MCF 10A (cell line): ENCODE measurements at regions not wholly inside any gene's neighbourhood (a gene's known extent, or its start where the extent isn't known, plus 50 kb on each side); places are given as distances from the start of the nearest gene placed in this dataset.
"Not testable (repeated sequence)": the region's sequence is repeated elsewhere in the genome, so short reads cannot be mapped to it uniquely, and the experiment has no call there.

Experiments used
- BruUV-seq: library from RNA; stranded (reverse); fragments of 400-500 nt; replicated peaks from 2 replicates; lab custom pipeline; 2021; lab: Mats Ljungman, UMichigan
- CTCF ChIA-PET: fragments of 300-600 bp; sonication (Branson Sonifier 250); formaldehyde crosslinking; extraction: SDS; loops from one replicate; lab custom pipeline; 2021; ENCODE audit warnings: antibody characterized with exemption, inconsistent platforms; lab: Yijun Ruan, JAX
- POLR2A ChIA-PET: fragments of 300-600, 350-650 bp; sonication (Branson Sonifier 250); formaldehyde crosslinking; extraction: SDS; loops from one replicate; lab custom pipeline; 2020; ENCODE audit warnings: antibody characterized with exemption, inconsistent platforms; lab: Yijun Ruan, JAX
- DNase-seq: peaks from one replicate; pipeline ENCODE4 v3.0.0-alpha.2; 2018; ENCODE audit not compliant: unreplicated experiment
- H3K27ac Mint-ChIP-seq: one replicate; pipeline ENCODE4 v1.8.0; 2022; ENCODE audit warnings: mild to moderate bottlenecking, low read depth, mixed read lengths; ENCODE audit not compliant: unreplicated experiment
- H3K27me3 Mint-ChIP-seq: one replicate; pipeline ENCODE4 v1.8.0; 2022; ENCODE audit warnings: mixed read lengths; ENCODE audit not compliant: insufficient read depth, unreplicated experiment
- H3K36me3 Mint-ChIP-seq: one replicate; pipeline ENCODE4 v1.8.0; 2022; ENCODE audit warnings: mild to moderate bottlenecking, moderate library complexity, mixed read lengths; ENCODE audit not compliant: insufficient read depth, unreplicated experiment
- H3K4me1 Mint-ChIP-seq: one replicate; pipeline ENCODE4 v1.8.0; 2022; ENCODE audit warnings: mixed read lengths; ENCODE audit not compliant: insufficient read depth, unreplicated experiment
- H3K4me3 Mint-ChIP-seq: one replicate; pipeline ENCODE4 v1.8.0; 2022; ENCODE audit warnings: mild to moderate bottlenecking, moderate library complexity, mixed read lengths; ENCODE audit not compliant: unreplicated experiment
- H3K9me3 Mint-ChIP-seq: one replicate; pipeline ENCODE4 v1.8.0; 2022; ENCODE audit warnings: mixed read lengths; ENCODE audit not compliant: unreplicated experiment
- CTCF ChIP-seq: fragments of 200-600 bp; IDR thresholded peaks from one replicate; pipeline ENCODE4 v1.8.0; 2022; ENCODE audit warnings: antibody characterized with exemption, mild to moderate bottlenecking; ENCODE audit not compliant: unreplicated experiment
- intact Hi-C: fragments of 100-400 bp; cut with micrococcal nuclease; formaldehyde crosslinking; loops from 2 replicates; pipeline ENCODE4 v1.14.1; 2022

- TF ChIP-seq CTCF = no peak
- ChIA-PET CTCF (interaction anchor here (0.6 to 0.7 kb wide), 2 partner anchors 261 to 508 kb away, joined by 3 read pairs; no protein-coding TSS in a partner anchor), POLR2A (no interaction called here)
- no peak for DNase-seq
- Mint-ChIP-seq H3K27me3 (no peaks in the 10 kb centered on the region), H3K9me3 (no peaks in the 10 kb centered on the region), H3K4me1 (peaks cover 7% of the 10 kb centered on the region), H3K27ac (no peak overlapping the region), H3K4me3 (no peak overlapping the region), H3K36me3 (no peaks in the 10 kb centered on the region)
- no TSS peak for BruUV-seq
- intact Hi-C loops = no loop called here
Observed at GRCh38 chr5:111962906-111963305, 205.9 kb upstream of the NREP start.

DNA sequence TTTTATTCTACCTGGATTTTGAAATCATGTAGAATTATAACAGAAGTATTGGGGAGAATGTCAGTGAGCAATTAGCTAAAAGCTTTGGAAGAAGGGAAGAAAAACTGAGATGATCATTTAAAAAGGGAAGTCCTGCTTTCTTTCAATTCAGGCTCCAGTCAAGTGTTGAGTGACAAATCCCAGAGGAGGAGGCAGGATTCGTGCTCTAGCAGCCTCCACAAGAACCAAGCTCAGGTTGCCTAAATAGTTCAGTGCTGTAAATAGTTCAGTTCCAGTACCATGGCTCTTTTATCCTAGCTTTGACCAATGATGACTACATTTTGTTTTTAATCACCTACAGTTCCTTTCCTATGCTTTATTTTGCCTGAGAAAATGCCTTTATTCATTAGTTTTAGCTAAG is 204.9 kb upstream of the NREP start:
- H3K4me1 Mint-ChIP-seq = peaks cover 7% of the 10 kb centered on the region
- BruUV-seq = no TSS peak
- no peak for TF ChIP-seq CTCF
- no peaks in the 10 kb centered on the region for H3K36me3 Mint-ChIP-seq
- ChIA-PET CTCF (interaction anchor here (0.6 to 0.8 kb wide), 4 partner anchors 20 to 1354 kb away, joined by 3 read pairs; no protein-coding TSS in a partner anchor), POLR2A (interaction anchor here (0.5 to 1.3 kb wide), 3 partner anchors 13 to 1554 kb away, joined by 3 to 4 read pairs (median 3); no protein-coding TSS in a partner anchor)
- no peak overlapping the region for H3K4me3 Mint-ChIP-seq
- intact Hi-C loops = no loop called here
- no peak overlapping the region for H3K27ac Mint-ChIP-seq
- DNase-seq = no peak
- no peaks in the 10 kb centered on the region for H3K9me3 Mint-ChIP-seq
- no peaks in the 10 kb centered on the region for H3K27me3 Mint-ChIP-seq

- intact Hi-C loops = no loop called here
- no peak overlapping the region for H3K27ac Mint-ChIP-seq
- H3K9me3 Mint-ChIP-seq = no peaks in the 10 kb centered on the region
- no peak overlapping the region for H3K4me3 Mint-ChIP-seq
- H3K4me1 Mint-ChIP-seq = peaks cover 7% of the 10 kb centered on the region
- BruUV-seq = no TSS peak
- TF ChIP-seq CTCF = no peak
- H3K36me3 Mint-ChIP-seq = no peaks in the 10 kb centered on the region
- H3K27me3 Mint-ChIP-seq = no peaks in the 10 kb centered on the region
- DNase-seq = peak; percentile 54
- ChIA-PET POLR2A (interaction anchor here (0.7 to 1.6 kb wide), 4 partner anchors 12 to 181 kb away, joined by 3 to 4 read pairs (median 3); no protein-coding TSS in a partner anchor), CTCF (interaction anchor here (0.6 to 0.7 kb wide), 2 partner anchors 48 to 201 kb away, joined by 4 read pairs; no protein-coding TSS in a partner anchor)
Observed at GRCh38 chr5:111960476-111961215, 203.7 kb upstream of the NREP start.

DNA sequence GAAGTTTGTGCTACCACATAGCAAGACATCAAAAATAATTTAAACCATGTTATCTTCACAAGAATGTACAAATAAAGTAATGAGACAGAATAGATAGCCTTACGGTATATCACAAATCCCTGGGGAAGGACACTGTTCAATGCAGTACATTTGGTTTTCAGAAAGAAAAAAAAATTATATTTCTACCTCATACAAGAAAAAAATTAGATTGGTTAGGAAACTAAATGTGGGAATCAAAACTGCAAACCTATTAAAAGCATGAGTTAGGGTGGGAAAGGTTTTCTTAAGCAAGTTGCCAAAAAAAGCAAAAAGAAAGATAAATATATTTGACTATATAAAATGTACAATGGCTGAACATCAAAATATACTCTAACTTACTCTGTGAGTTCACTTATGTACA is 201.9 kb upstream of the NREP start:
- no peaks in the 10 kb centered on the region for H3K36me3 Mint-ChIP-seq
- intact Hi-C loops = no loop called here
- H3K4me1 Mint-ChIP-seq = peaks cover 15% of the 10 kb centered on the region
- no peak for TF ChIP-seq CTCF
- no peaks in the 10 kb centered on the region for H3K9me3 Mint-ChIP-seq
- no peaks in the 10 kb centered on the region for H3K27me3 Mint-ChIP-seq
- CTCF ChIA-PET = no interaction called here
- no peak overlapping the region for H3K27ac Mint-ChIP-seq
- POLR2A ChIA-PET = interaction anchor here (0.6 to 1.6 kb wide), 3 partner anchors 13 to 463 kb away, joined by 3 to 5 read pairs (median 4); no protein-coding TSS in a partner anchor
- BruUV-seq = no TSS peak
- DNase-seq = no peak
- no peak overlapping the region for H3K4me3 Mint-ChIP-seq

DNA sequence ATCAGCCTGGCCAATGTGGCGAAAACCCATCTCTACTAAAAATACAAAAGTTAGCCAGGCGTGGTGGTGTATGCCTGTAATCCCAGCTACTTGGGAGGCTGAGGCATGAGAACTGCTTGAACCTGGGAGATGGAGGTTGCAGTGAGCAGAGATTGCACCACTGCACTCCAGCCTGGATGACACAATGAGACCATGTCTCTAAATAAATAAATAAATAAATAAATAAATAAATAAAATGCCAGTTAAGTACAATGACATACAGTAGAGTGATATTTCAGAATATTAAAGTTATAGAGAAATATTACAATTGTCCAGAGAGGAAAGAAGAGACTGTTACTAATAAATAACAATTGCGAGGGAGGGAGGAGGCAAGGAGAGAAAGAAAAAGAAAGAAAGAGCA is 199.8 kb upstream of the NREP start:
- POLR2A ChIA-PET, H3K27ac Mint-ChIP-seq, CTCF ChIA-PET: not testable (repeated sequence)

More for the DNA sequence above, 199.8 kb upstream of the NREP start:
- intact Hi-C loops, H3K4me3 Mint-ChIP-seq, DNase-seq, H3K36me3 Mint-ChIP-seq, H3K27me3 Mint-ChIP-seq, H3K9me3 Mint-ChIP-seq, BruUV-seq: not testable (repeated sequence)
- H3K4me1 Mint-ChIP-seq = peaks cover 15% of the 10 kb centered on the region
